ENCODE measurements at regions not wholly inside any gene's neighbourhood (a gene's known extent, or its start where the extent isn't known, plus 50 kb on each side); places are given as distances from the start of the nearest gene placed in this dataset.
A peak's percentile ranks its signal among the peaks of the same experiment; 100 is the strongest.

DNA sequence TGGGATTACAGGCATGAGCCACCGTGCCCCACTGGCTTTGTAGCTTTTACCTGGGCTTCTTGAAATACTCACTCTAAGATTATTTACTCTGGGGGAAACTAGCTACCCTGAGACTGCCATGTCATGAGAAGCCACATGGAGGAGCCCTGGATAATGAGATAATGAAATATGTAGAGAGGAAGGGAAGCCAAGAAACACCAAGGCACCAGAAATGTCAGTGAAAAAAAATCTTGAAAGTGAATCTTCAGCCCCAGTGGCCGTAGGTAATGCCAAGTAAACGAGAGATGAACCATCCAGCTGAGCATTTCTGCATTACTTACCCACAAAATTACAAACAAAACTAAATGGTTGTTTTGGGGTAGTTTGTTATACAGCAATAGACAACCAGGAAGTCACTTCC lies 125.6 kb downstream of the APIP start:
- Histone ChIP-seq H2AK5ac (ENCODE audit: low read depth, low read length) (no peak overlapping the region), H3K27me3 (replicated peaks in 1 of 4; ENCODE audit: control insufficient read depth in 3 of 4, extremely low read depth in 1 of 4, insufficient read depth in 3 of 4, low read length in 3 of 4) (no peaks in the 10 kb centered on the region), H3K4ac (replicated peaks; ENCODE audit: insufficient read length, low read depth, low read length) (no peak overlapping the region), H3K79me1 (ENCODE audit: low read depth, low read length) (no peaks in the 10 kb centered on the region), H3K23ac (ENCODE audit: insufficient read length) (no peak overlapping the region), H3K56ac (replicated peaks; ENCODE audit: insufficient read length, low read depth, low read length) (no peak overlapping the region), H2BK5ac (ENCODE audit: low read depth, low read length) (no peak overlapping the region), H4K20me1 (replicated peaks in 1 of 2; ENCODE audit: control insufficient read depth in 1 of 2, insufficient read depth in 2 of 2, low read length in 2 of 2) (no peaks in the 10 kb centered on the region), H3K23me2 (ENCODE audit: low read depth, low read length) (no peaks in the 10 kb centered on the region), H4K5ac (ENCODE audit: insufficient read length, low read depth, low read length) (no peak overlapping the region), H3K79me2 (ENCODE audit: control insufficient read depth in 1 of 2, insufficient read depth in 2 of 2, low read length in 2 of 2) (no peaks in the 10 kb centered on the region), H2BK20ac (ENCODE audit: low read length) (no peak overlapping the region), H3K18ac (ENCODE audit: extremely low read depth, low read length) (no peak overlapping the region), H3K9me3 (ENCODE audit: insufficient read depth in 2 of 2, low read depth in 1 of 2, low read length in 1 of 2) (peaks cover 0 to 3% of the 10 kb centered on the region in 2 experiments; a peak in 1 of 4 replicates), H3K14ac (ENCODE audit: insufficient read length) (no peak overlapping the region), H3K9ac (replicated peaks in 1 of 4; ENCODE audit: extremely low read depth in 1 of 4, low read depth in 3 of 4, low read length in 3 of 4) (no peak overlapping the region), H2BK120ac (replicated peaks; ENCODE audit: low read depth, low read length) (no peak overlapping the region), H2AFZ (ENCODE audit: low read length) (no peak overlapping the region), H3K36me3 (ENCODE audit: control insufficient read depth in 2 of 4, insufficient read depth in 4 of 4, low read length in 3 of 4) (no peaks in the 10 kb centered on the region), H2BK15ac (ENCODE audit: low read length) (no peak overlapping the region), H3K4me3 (ENCODE audit: extremely low read depth in 1 of 4, insufficient read depth in 2 of 4, low read depth in 3 of 4, low read length in 4 of 4) (no peak overlapping the region), H4K91ac (replicated peaks; ENCODE audit: insufficient read length, low read length) (no peak overlapping the region), H3K27ac (ENCODE audit: low read depth, low read length) (no peak overlapping the region), H4K8ac (ENCODE audit: extremely low read depth, insufficient read depth, low read length) (no peak overlapping the region), H3K4me2 (ENCODE audit: insufficient read depth in 1 of 2, low read depth in 2 of 2, low read length in 2 of 2) (no peak overlapping the region), H2BK12ac (ENCODE audit: low read depth, low read length) (no peak overlapping the region), H3K4me1 (replicated peaks in 1 of 4; ENCODE audit: control insufficient read depth in 3 of 4, insufficient read depth in 4 of 4, low read length in 3 of 4) (peaks cover 0 to 4% (median 1%) of the 10 kb centered on the region in 4 experiments; a peak in 2 of 7 replicates)
- FAIRE-seq (no peak), DNase-seq (ENCODE audit: low read depth in 1 of 2, low spot score in 2 of 2) (no peak)
- 89% methylated on average over 3 of the region's 3 CpGs; no CpG with 5 or more reads in 1 of the 2 experiments for WGBS, 2 experiments (ENCODE audit: extremely low coverage in 1 of 2, insufficient coverage in 1 of 2, insufficient read length in 1 of 2, insufficient replicate concordance in 2 of 2, low coverage in 1 of 2, low lambda C conversion rate in 2 of 2, missing lambda C conversion rate in 1 of 2)
- ChIA-PET CTCF (ENCODE audit: partially characterized antibody) (interaction anchor here (0.6 to 4.6 kb wide), 23 partner anchors 9 to 1032 kb away, joined by 3 to 29 read pairs (median 3); partner anchors contain the start of genes APIP and PDHX), POLR2A (ENCODE audit: partially characterized antibody) (no interaction called here)
- TF ChIP-seq, protein P1, sequence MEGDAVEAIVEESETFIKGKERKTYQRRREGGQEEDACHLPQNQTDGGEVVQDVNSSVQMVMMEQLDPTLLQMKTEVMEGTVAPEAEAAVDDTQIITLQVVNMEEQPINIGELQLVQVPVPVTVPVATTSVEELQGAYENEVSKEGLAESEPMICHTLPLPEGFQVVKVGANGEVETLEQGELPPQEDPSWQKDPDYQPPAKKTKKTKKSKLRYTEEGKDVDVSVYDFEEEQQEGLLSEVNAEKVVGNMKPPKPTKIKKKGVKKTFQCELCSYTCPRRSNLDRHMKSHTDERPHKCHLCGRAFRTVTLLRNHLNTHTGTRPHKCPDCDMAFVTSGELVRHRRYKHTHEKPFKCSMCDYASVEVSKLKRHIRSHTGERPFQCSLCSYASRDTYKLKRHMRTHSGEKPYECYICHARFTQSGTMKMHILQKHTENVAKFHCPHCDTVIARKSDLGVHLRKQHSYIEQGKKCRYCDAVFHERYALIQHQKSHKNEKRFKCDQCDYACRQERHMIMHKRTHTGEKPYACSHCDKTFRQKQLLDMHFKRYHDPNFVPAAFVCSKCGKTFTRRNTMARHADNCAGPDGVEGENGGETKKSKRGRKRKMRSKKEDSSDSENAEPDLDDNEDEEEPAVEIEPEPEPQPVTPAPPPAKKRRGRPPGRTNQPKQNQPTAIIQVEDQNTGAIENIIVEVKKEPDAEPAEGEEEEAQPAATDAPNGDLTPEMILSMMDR (IDR thresholded peaks at IDR 0.05; ENCODE audit: control extremely low read depth in 1 of 3, insufficient read depth in 1 of 3, low read depth in 1 of 3, low read length in 3 of 3) = peak in 2 of 3 experiments; percentile 20 to 28; a peak in 2 of 4 replicates
- TF ChIP-seq RAD21 (IDR thresholded peaks at IDR 0.05 in 1 of 2, conservative IDR thresholded peaks at IDR 0.05 in 1 of 2; ENCODE audit: low read depth in 2 of 2, low read length in 2 of 2) = peak; percentile 42 to 50
- no peak for TF ChIP-seq SIRT6 (IDR thresholded peaks at IDR 0.05; ENCODE audit: low read length)

Measured in H1 (cell line).